ENCODE measurements at regions not wholly inside any gene's neighbourhood (a gene's known extent, or its start where the extent isn't known, plus 50 kb on each side); places are given as distances from the start of the nearest gene placed in this dataset.

DNA sequence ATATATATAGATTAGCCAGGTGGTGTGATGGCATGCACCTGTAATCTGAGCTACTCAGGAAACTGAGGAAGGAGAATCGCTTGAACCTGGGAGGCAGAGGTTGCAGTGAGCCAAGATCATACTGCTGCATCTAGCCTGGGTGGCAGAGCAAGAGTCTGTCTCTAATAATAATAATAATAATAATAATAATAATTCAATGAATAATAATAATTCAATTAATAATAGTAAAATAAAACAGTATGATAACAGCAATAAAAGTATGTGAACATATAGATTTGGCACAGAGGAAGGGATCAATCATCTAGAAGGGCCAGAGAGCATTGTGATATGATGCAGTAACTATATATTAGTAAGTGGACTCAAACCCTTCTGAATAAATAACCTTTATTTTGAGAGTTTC lies 314.5 kb upstream of the COL8A1 start:
- Histone ChIP-seq H3K27ac (no peak overlapping the region), H3K4me1 (no peaks in the 10 kb centered on the region), H3K36me3 (no peaks in the 10 kb centered on the region), H3K4me3 (replicated peaks in 1 of 3) (no peak overlapping the region), H3K9me3 (no peaks in the 10 kb centered on the region), H3K27me3 (no peaks in the 10 kb centered on the region)
- WGBS, 2 donors, result 93 to 94% methylated on average over 1 of the region's 1 CpG
- no peak for DNase-seq
- intact Hi-C loops (cut with DNase I), result no loop called here
- no peak for TF ChIP-seq POLR2A (IDR thresholded peaks at IDR 0.05)
- TF ChIP-seq, protein P1, sequence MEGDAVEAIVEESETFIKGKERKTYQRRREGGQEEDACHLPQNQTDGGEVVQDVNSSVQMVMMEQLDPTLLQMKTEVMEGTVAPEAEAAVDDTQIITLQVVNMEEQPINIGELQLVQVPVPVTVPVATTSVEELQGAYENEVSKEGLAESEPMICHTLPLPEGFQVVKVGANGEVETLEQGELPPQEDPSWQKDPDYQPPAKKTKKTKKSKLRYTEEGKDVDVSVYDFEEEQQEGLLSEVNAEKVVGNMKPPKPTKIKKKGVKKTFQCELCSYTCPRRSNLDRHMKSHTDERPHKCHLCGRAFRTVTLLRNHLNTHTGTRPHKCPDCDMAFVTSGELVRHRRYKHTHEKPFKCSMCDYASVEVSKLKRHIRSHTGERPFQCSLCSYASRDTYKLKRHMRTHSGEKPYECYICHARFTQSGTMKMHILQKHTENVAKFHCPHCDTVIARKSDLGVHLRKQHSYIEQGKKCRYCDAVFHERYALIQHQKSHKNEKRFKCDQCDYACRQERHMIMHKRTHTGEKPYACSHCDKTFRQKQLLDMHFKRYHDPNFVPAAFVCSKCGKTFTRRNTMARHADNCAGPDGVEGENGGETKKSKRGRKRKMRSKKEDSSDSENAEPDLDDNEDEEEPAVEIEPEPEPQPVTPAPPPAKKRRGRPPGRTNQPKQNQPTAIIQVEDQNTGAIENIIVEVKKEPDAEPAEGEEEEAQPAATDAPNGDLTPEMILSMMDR (IDR thresholded peaks at IDR 0.05), result no peak

DNA sequence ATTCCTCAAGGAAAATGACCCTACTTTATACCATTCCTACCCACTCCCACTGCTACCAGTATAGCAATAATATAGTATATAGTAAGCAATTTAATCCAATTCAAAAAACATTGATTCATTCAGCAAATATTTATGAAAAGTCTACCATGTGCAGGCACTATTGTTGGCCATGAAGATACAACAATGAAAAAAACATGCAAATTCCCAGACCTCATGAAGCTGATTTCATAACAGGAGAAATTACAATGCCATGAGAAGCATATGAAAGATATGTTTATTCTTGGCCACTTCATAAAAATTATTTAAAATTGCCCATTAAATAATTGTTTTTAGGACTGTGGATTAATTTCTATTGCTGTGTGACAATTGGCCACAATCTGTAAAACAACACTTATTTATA lies 315.8 kb upstream of the COL8A1 start:
- no peaks in the 10 kb centered on the region for H3K4me1 ChIP-seq
- no peaks in the 10 kb centered on the region for H3K9me3 ChIP-seq
- intact Hi-C loops (cut with DNase I), result no loop called here
- H3K4me3 ChIP-seq (replicated peaks in 1 of 3), result no peak overlapping the region
- no peak overlapping the region for H3K27ac ChIP-seq
- H3K36me3 ChIP-seq, result no peaks in the 10 kb centered on the region
- H3K27me3 ChIP-seq, result no peaks in the 10 kb centered on the region
- DNase-seq, result no peak
- TF ChIP-seq, protein P1 (IDR thresholded peaks at IDR 0.05), result no peak
- TF ChIP-seq POLR2A (IDR thresholded peaks at IDR 0.05), result no peak

DNA sequence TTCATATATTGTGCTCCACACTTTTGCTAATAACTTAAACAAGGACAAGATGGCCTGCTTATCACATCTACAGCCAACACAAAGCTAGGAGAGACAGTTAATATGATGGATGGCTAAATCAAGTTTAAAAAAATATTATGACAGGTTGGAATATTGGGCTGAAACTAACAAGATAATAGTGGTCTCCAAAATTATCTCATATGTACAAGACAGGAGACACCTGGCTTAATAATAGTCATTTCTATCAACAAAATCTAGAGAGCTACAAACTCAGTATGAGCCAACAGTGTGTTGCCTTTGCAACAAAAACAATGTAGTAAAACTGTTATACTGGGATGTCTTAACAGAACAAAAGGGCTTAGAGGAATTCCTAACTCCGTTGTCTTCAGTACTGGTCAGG lies 317.1 kb upstream of the COL8A1 start:
- no peak overlapping the region for H3K27ac ChIP-seq
- H3K4me3 ChIP-seq (replicated peaks in 1 of 3), result no peak overlapping the region
- H3K27me3 ChIP-seq, result no peaks in the 10 kb centered on the region
- intact Hi-C loops (cut with DNase I), result no loop called here
- DNase-seq, result no peak
- WGBS, 2 donors, result 41 to 47% methylated on average over 1 of the region's 1 CpG
- no peaks in the 10 kb centered on the region for H3K36me3 ChIP-seq
- no peaks in the 10 kb centered on the region for H3K9me3 ChIP-seq
- TF ChIP-seq POLR2A (IDR thresholded peaks at IDR 0.05), result no peak
- TF ChIP-seq, protein P1 (IDR thresholded peaks at IDR 0.05), result no peak
- no peaks in the 10 kb centered on the region for H3K4me1 ChIP-seq

DNA sequence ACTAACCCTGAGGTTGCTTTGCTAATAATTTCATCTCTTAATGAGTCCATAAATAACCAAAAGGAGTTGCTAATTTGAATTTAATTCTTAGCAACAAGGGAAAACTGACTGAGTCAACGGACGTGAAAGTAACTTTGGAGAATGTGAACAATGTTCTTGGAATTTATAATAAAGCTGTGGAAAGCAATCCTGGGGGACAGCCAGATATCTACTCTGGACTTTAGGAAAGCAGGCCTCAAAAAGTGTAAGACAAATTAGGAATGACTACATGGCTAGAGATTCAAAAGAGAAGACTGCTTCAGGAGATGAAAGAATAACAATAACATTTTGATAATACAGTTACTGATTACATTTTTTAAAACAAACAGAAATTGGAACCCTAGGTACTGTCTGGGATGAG lies 318.4 kb upstream of the COL8A1 start:
- H3K36me3 ChIP-seq, result no peaks in the 10 kb centered on the region
- no peak for DNase-seq
- WGBS, 2 donors, result 71 to 84% methylated on average over 2 of the region's 2 CpGs
- no peaks in the 10 kb centered on the region for H3K27me3 ChIP-seq
- no peak overlapping the region for H3K27ac ChIP-seq
- H3K9me3 ChIP-seq, result no peaks in the 10 kb centered on the region
- intact Hi-C loops (cut with DNase I), result no loop called here
- H3K4me3 ChIP-seq (replicated peaks in 1 of 3), result no peak overlapping the region
- no peaks in the 10 kb centered on the region for H3K4me1 ChIP-seq
- TF ChIP-seq, protein P1 (IDR thresholded peaks at IDR 0.05), result no peak
- no peak for TF ChIP-seq POLR2A (IDR thresholded peaks at IDR 0.05)

DNA sequence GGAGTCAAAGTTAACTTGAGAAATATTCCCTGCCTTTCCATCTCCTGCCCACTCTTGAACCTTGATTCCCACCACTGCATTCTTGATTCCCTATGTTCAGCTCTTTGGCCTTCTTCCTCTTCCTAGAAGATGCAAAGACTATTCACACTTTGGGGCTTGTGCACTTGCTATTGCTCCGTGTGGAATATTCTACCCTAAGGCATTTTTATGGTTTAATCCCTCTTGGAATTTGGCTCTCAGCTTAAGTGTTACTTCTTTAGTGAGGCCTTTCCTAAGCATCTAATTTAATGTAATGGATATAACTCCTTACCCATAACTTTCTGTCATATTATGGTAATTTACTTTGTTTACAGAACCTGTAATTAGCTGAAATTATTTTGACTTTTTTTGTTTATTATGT lies 318.9 kb upstream of the COL8A1 start:
- Histone ChIP-seq H3K4me3 (replicated peaks in 1 of 3) (no peak overlapping the region), H3K36me3 (no peaks in the 10 kb centered on the region), H3K27me3 (no peaks in the 10 kb centered on the region), H3K9me3 (no peaks in the 10 kb centered on the region), H3K27ac (no peak overlapping the region), H3K4me1 (no peaks in the 10 kb centered on the region)
- no peak for DNase-seq
- TF ChIP-seq, protein P1 (IDR thresholded peaks at IDR 0.05), result no peak
- no peak for TF ChIP-seq POLR2A (IDR thresholded peaks at IDR 0.05)
- WGBS, 2 donors, result 50 to 55% methylated on average over 1 of the region's 1 CpG
- intact Hi-C loops (cut with DNase I), result no loop called here
